MCF 10A (cell line): ENCODE measurements at regions not wholly inside any gene's neighbourhood (a gene's known extent, or its start where the extent isn't known, plus 50 kb on each side); places are given as distances from the start of the nearest gene placed in this dataset.

Experiments used
- BruUV-seq: library from RNA; stranded (reverse); fragments of 400-500 nt; replicated peaks from 2 replicates; lab custom pipeline; 2021; lab: Mats Ljungman, UMichigan
- CTCF ChIA-PET: fragments of 300-600 bp; sonication (Branson Sonifier 250); formaldehyde crosslinking; extraction: SDS; loops from one replicate; lab custom pipeline; 2021; ENCODE audit warnings: antibody characterized with exemption, inconsistent platforms; lab: Yijun Ruan, JAX
- POLR2A ChIA-PET: fragments of 300-600, 350-650 bp; sonication (Branson Sonifier 250); formaldehyde crosslinking; extraction: SDS; loops from one replicate; lab custom pipeline; 2020; ENCODE audit warnings: antibody characterized with exemption, inconsistent platforms; lab: Yijun Ruan, JAX
- DNase-seq: peaks from one replicate; pipeline ENCODE4 v3.0.0-alpha.2; 2018; ENCODE audit not compliant: unreplicated experiment
- H3K27ac Mint-ChIP-seq: one replicate; pipeline ENCODE4 v1.8.0; 2022; ENCODE audit warnings: mild to moderate bottlenecking, low read depth, mixed read lengths; ENCODE audit not compliant: unreplicated experiment
- H3K27me3 Mint-ChIP-seq: one replicate; pipeline ENCODE4 v1.8.0; 2022; ENCODE audit warnings: mixed read lengths; ENCODE audit not compliant: insufficient read depth, unreplicated experiment
- H3K36me3 Mint-ChIP-seq: one replicate; pipeline ENCODE4 v1.8.0; 2022; ENCODE audit warnings: mild to moderate bottlenecking, moderate library complexity, mixed read lengths; ENCODE audit not compliant: insufficient read depth, unreplicated experiment
- H3K4me1 Mint-ChIP-seq: one replicate; pipeline ENCODE4 v1.8.0; 2022; ENCODE audit warnings: mixed read lengths; ENCODE audit not compliant: insufficient read depth, unreplicated experiment
- H3K4me3 Mint-ChIP-seq: one replicate; pipeline ENCODE4 v1.8.0; 2022; ENCODE audit warnings: mild to moderate bottlenecking, moderate library complexity, mixed read lengths; ENCODE audit not compliant: unreplicated experiment
- H3K9me3 Mint-ChIP-seq: one replicate; pipeline ENCODE4 v1.8.0; 2022; ENCODE audit warnings: mixed read lengths; ENCODE audit not compliant: unreplicated experiment
- CTCF ChIP-seq: fragments of 200-600 bp; IDR thresholded peaks from one replicate; pipeline ENCODE4 v1.8.0; 2022; ENCODE audit warnings: antibody characterized with exemption, mild to moderate bottlenecking; ENCODE audit not compliant: unreplicated experiment
- intact Hi-C: fragments of 100-400 bp; cut with micrococcal nuclease; formaldehyde crosslinking; loops from 2 replicates; pipeline ENCODE4 v1.14.1; 2022

- Mint-ChIP-seq H3K4me3 (no peak overlapping the region), H3K27me3 (peaks cover 29% of the 10 kb centered on the region), H3K9me3 (no peaks in the 10 kb centered on the region), H3K4me1 (no peaks in the 10 kb centered on the region), H3K36me3 (no peaks in the 10 kb centered on the region), H3K27ac (no peak overlapping the region)
- DNase-seq = no peak
- no peak for TF ChIP-seq CTCF
- POLR2A ChIA-PET = no interaction called here
- CTCF ChIA-PET = no interaction called here
- BruUV-seq = no TSS peak
- intact Hi-C loops = no loop called here
Measured at GRCh38 chrX:42460706-42461105, 317.3 kb downstream of the PPP1R2C start.

GRCh38 chrX:42459735-42460134, 318.2 kb downstream of the PPP1R2C start:
- peaks cover 39% of the 10 kb centered on the region for H3K27me3 Mint-ChIP-seq
- H3K9me3 Mint-ChIP-seq = no peaks in the 10 kb centered on the region
- no peaks in the 10 kb centered on the region for H3K36me3 Mint-ChIP-seq
- no peak for DNase-seq
- H3K27ac Mint-ChIP-seq = no peak overlapping the region
- TF ChIP-seq CTCF = no peak
- BruUV-seq = no TSS peak
- POLR2A ChIA-PET = interaction anchor here (0.7 kb wide), 1 partner anchor 809 kb away, joined by 3 read pairs; no protein-coding TSS in a partner anchor
- H3K4me3 Mint-ChIP-seq = no peak overlapping the region
- CTCF ChIA-PET = no interaction called here
- intact Hi-C loops = no loop called here
- no peaks in the 10 kb centered on the region for H3K4me1 Mint-ChIP-seq

- POLR2A ChIA-PET = no interaction called here
- TF ChIP-seq CTCF = no peak
- no TSS peak for BruUV-seq
- H3K27me3 Mint-ChIP-seq = peaks cover 45% of the 10 kb centered on the region
- intact Hi-C loops = no loop called here
- no peak overlapping the region for H3K4me3 Mint-ChIP-seq
- H3K36me3 Mint-ChIP-seq = no peaks in the 10 kb centered on the region
- H3K9me3 Mint-ChIP-seq = no peaks in the 10 kb centered on the region
- H3K4me1 Mint-ChIP-seq = no peaks in the 10 kb centered on the region
- DNase-seq = no peak
- no peak overlapping the region for H3K27ac Mint-ChIP-seq
- CTCF ChIA-PET = no interaction called here
Measured at GRCh38 chrX:42456176-42456700, 321.7 kb downstream of the PPP1R2C start.

- Mint-ChIP-seq H3K4me1 (no peaks in the 10 kb centered on the region), H3K27ac (no peak overlapping the region), H3K27me3 (peaks cover 30% of the 10 kb centered on the region), H3K9me3 (peaks cover 13% of the 10 kb centered on the region), H3K4me3 (no peak overlapping the region), H3K36me3 (no peaks in the 10 kb centered on the region)
- BruUV-seq = no TSS peak
- no peak for DNase-seq
- ChIA-PET CTCF (interaction anchor here (0.6 kb wide), 1 partner anchor 94 kb away, joined by 3 read pairs; no protein-coding TSS in a partner anchor), POLR2A (no interaction called here)
- TF ChIP-seq CTCF = no peak
- intact Hi-C loops = no loop called here
Measured at GRCh38 chrX:42450228-42450627, 327.7 kb downstream of the PPP1R2C start.
